ENCODE measurements at regions not wholly inside any gene's neighbourhood (a gene's known extent, or its start where the extent isn't known, plus 50 kb on each side); places are given as distances from the start of the nearest gene placed in this dataset.

- no peak for TF ChIP-seq EZH2 (IDR thresholded peaks at IDR 0.05; ENCODE audit: borderline replicate concordance, low read depth, low read length, severe bottlenecking)
- no peak for TF ChIP-seq CTCF (IDR thresholded peaks at IDR 0.05; ENCODE audit: borderline replicate concordance, extremely low read depth, low read length, poor library complexity, severe bottlenecking)
Observed at GRCh38 chr5:17898766-17899165, 264.5 kb downstream of the TAF11L14 start.

Measured in DND-41 (cell line).